A549 (cell line): ENCODE measurements at regions not wholly inside any gene's neighbourhood (a gene's known extent, or its start where the extent isn't known, plus 50 kb on each side); places are given as distances from the start of the nearest gene placed in this dataset.

ENCODE experiments used
- ATAC-seq, 2 experiments: fragments of 200-7000 bp in 1 of 2; fragments of >200 bp in 1 of 2; cut with Nextera tagmentation in 1 of 2; cut with Tn5 transposase in 1 of 2; 3 replicates each; pipeline versions ENCODE4 v1.8.0 to v1.9.1; 2018 to 2020; ENCODE audit warnings: mild to moderate bottlenecking in 1 of 2, moderate library complexity in 1 of 2
- CTCF ChIA-PET: fragments of 300-600 bp; sonication (Branson Sonifier 250); formaldehyde crosslinking; extraction: SDS; loops from one replicate; lab custom pipeline; 2021; ENCODE audit warnings: antibody characterized with exemption, inconsistent platforms; lab: Yijun Ruan, JAX
- POLR2A ChIA-PET: fragments of 350-600 bp; formaldehyde crosslinking; extraction: SDS; loops from one replicate; lab custom pipeline; 2021; ENCODE audit warnings: antibody characterized with exemption, inconsistent platforms; lab: Yijun Ruan, JAX
- DNase-seq, 2 experiments: peaks; one replicate each; pipeline versions ENCODE4 v3.0.0 to v3.0.0-alpha.2; 2011 to 2016; ENCODE audit warnings: low read depth in 1 of 2, low spot score in 1 of 2
- FAIRE-seq: peaks from 2 replicates; lab custom pipeline; 2011; peaks lifted over from hg19 to GRCh38; lab: Jason Lieb, UNC
- H3K27ac ChIP-seq, 2 experiments: fragments of >200 bp; sonication (Bioruptor Twin); formaldehyde crosslinking; 3 replicates each; pipeline ENCODE4 v1.5.1; 2016 to 2017
- H3K4me1 ChIP-seq: fragments of >200 bp; sonication (Bioruptor Twin); formaldehyde crosslinking; 3 replicates; pipeline ENCODE4 v1.6.1; 2016
- H3K4me2 ChIP-seq: fragments of >200 bp; sonication (Bioruptor Twin); formaldehyde crosslinking; 3 replicates; pipeline ENCODE4 v1.6.1; 2016
- H3K4me3 ChIP-seq: fragments of >200 bp; sonication (Bioruptor Twin); formaldehyde crosslinking; 3 replicates; pipeline ENCODE4 v1.5.1; 2016
- H3K9me3 ChIP-seq: fragments of >200 bp; sonication (Bioruptor Twin); formaldehyde crosslinking; 3 replicates; pipeline ENCODE4 v1.6.1; 2016
- CEBPB ChIP-seq, 2 experiments: fragments of >200 bp in 1 of 2; sonication (Bioruptor Twin) in 1 of 2; formaldehyde crosslinking in 1 of 2; IDR thresholded peaks; 2 replicates each; pipeline ENCODE4 v1.6.1; 2012 to 2016
- CHD2 ChIP-seq: fragments of 150-350 bp; IDR thresholded peaks from 2 replicates; pipeline ENCODE4 v1.6.1; 2014; ENCODE audit warnings: low read length; ENCODE audit not compliant: partially characterized antibody
- EHF ChIP-seq: fragments of 250-450 bp; sonication (Bioruptor Pico); IDR thresholded peaks from 2 replicates; pipeline ENCODE4 v1.5.0; 2020; ENCODE audit warnings: mild to moderate bottlenecking
- EHMT2 ChIP-seq: fragments of 200-600 bp; sonication (generic); IDR thresholded peaks from 2 replicates; pipeline ENCODE4 v1.6.1; 2016; ENCODE audit warnings: antibody characterized with exemption, low read depth, mild to moderate bottlenecking, moderate library complexity
- EP300 ChIP-seq, 2 experiments: fragments of >200 bp; sonication (Bioruptor Twin); formaldehyde crosslinking; IDR thresholded peaks; 2 replicates in 1 of 2; 3 replicates in 1 of 2; pipeline ENCODE4 v1.6.1; 2016 to 2017
- FOSL2 ChIP-seq, 2 experiments: fragments of 450-650 bp in 1 of 2; fragments of >200 bp in 1 of 2; sonication (Bioruptor Twin) in 1 of 2; formaldehyde crosslinking; IDR thresholded peaks; 2 replicates each; pipeline versions ENCODE4 v1.5.0 to v1.6.1; 2016 to 2020; ENCODE audit warnings: mild to moderate bottlenecking in 1 of 2, moderate library complexity in 1 of 2
- FOXS1 ChIP-seq: fragments of 250-450 bp; sonication (Bioruptor Pico); IDR thresholded peaks from 2 replicates; pipeline ENCODE4 v1.5.0; 2020; ENCODE audit warnings: mild to moderate bottlenecking, moderate library complexity
- HEYL ChIP-seq: fragments of 250-450 bp; sonication (Bioruptor Pico); IDR thresholded peaks from 2 replicates; pipeline ENCODE4 v1.8.0; 2021; ENCODE audit warnings: mild to moderate bottlenecking, moderate library complexity
- HOXA7 ChIP-seq: fragments of 250-450 bp; sonication (Bioruptor Pico); IDR thresholded peaks from 2 replicates; pipeline ENCODE4 v1.5.0; 2020; ENCODE audit warnings: mild to moderate bottlenecking, moderate library complexity
- HOXB13 ChIP-seq: fragments of 250-450 bp; sonication (Bioruptor Pico); IDR thresholded peaks from 2 replicates; pipeline ENCODE4 v1.5.0; 2020; ENCODE audit warnings: low read depth, mild to moderate bottlenecking, moderate library complexity
- JUNB ChIP-seq: fragments of >200 bp; sonication (Bioruptor Twin); formaldehyde crosslinking; IDR thresholded peaks from 2 replicates; pipeline ENCODE4 v1.6.1; 2016
- KDM5A ChIP-seq: fragments of 200-600 bp; sonication (generic); IDR thresholded peaks from 2 replicates; pipeline ENCODE4 v1.6.1; 2016; ENCODE audit warnings: antibody characterized with exemption, mild to moderate bottlenecking
- MAFK ChIP-seq: fragments of 450-650 bp; IDR thresholded peaks from 2 replicates; pipeline ENCODE4 v1.6.1; 2014; ENCODE audit not compliant: partially characterized antibody
- MYC ChIP-seq: IDR thresholded peaks from 2 replicates; pipeline ENCODE4 v1.6.1; 2012; ENCODE audit warnings: mild to moderate bottlenecking, inconsistent platforms, low read length, improper control_type of control experiment, borderline replicate concordance
- NFE2L2 ChIP-seq: fragments of 150-350 bp; conservative IDR thresholded peaks from 2 replicates; pipeline ENCODE4 v1.6.1; 2014; ENCODE audit warnings: low read length
- NR3C1 ChIP-seq: fragments of >200 bp; sonication (Bioruptor Twin); formaldehyde crosslinking; IDR thresholded peaks from 3 replicates; pipeline ENCODE4 v1.6.1; 2017
- POLR2AphosphoS2 ChIP-seq: conservative IDR thresholded peaks from 2 replicates; pipeline ENCODE4 v1.6.1; 2012; ENCODE audit warnings: low read length, improper control_type of control experiment, inconsistent platforms
- RARB ChIP-seq: fragments of 250-450 bp; sonication (Bioruptor Pico); IDR thresholded peaks from 2 replicates; pipeline ENCODE4 v1.8.0; 2021; ENCODE audit warnings: mild to moderate bottlenecking, moderate library complexity
- REST ChIP-seq: fragments of 200-600 bp; sonication (generic); IDR thresholded peaks from 2 replicates; pipeline ENCODE4 v1.6.1; 2016; ENCODE audit warnings: antibody characterized with exemption, mild to moderate bottlenecking, moderate library complexity
- RFX5 ChIP-seq: fragments of 450-650 bp; IDR thresholded peaks from 2 replicates; pipeline ENCODE4 v1.7.1; 2014; ENCODE audit warnings: antibody characterized with exemption, mild to moderate bottlenecking, moderate library complexity
- WGBS: methylation state at CpG from one replicate; pipeline ENCODE4 v1.1.6; 2017; ENCODE audit errors: missing lambda C conversion rate; 5-methylcytosine and 5-hydroxymethylcytosine counted together

GRCh38 chr13:107293924-107294323 lies 726.0 kb upstream of the ARGLU1 start (continued):
- TF ChIP-seq REST = no peak

GRCh38 chr13:107291875-107292274 lies 723.9 kb upstream of the ARGLU1 start:
- CTCF ChIA-PET = no interaction called here
- Histone ChIP-seq H3K9me3 (no peaks in the 10 kb centered on the region), H3K27ac (no peak overlapping the region), H3K4me1 (no peaks in the 10 kb centered on the region), H3K4me2 (no peak overlapping the region), H3K4me3 (no peak overlapping the region)
- no peak for FAIRE-seq
- DNase-seq = no peak
- ATAC-seq = no peak
- TF ChIP-seq EHMT2 = no peak
- no peak for TF ChIP-seq CEBPB (IDR thresholded peaks at IDR 0.05)
- no peak for TF ChIP-seq EP300 (IDR thresholded peaks at IDR 0.05)
- TF ChIP-seq FOSL2 (IDR thresholded peaks at IDR 0.05) = no peak
- TF ChIP-seq FOSL2 (CRISPR knock-in tag; IDR thresholded peaks at IDR 0.05) = no peak
- TF ChIP-seq JUNB = no peak
- TF ChIP-seq NR3C1 = no peak
- TF ChIP-seq MYC = no peak
- no peak for TF ChIP-seq CHD2
- TF ChIP-seq HOXA7 = no peak
- no peak for TF ChIP-seq RFX5
- no peak for TF ChIP-seq POLR2AphosphoS2
- no peak for TF ChIP-seq EHF (CRISPR knock-in tag)
- TF ChIP-seq HOXB13 (CRISPR knock-in tag) = no peak
- no peak for TF ChIP-seq FOXS1 (CRISPR knock-in tag)
- no peak for TF ChIP-seq KDM5A
- TF ChIP-seq HEYL = no peak
- TF ChIP-seq NFE2L2 = no peak
- POLR2A ChIA-PET = no interaction called here

GRCh38 chr13:107289540-107289939 lies 721.6 kb upstream of the ARGLU1 start:
- Histone ChIP-seq H3K4me2 (no peak overlapping the region), H3K4me3 (no peak overlapping the region)
- no peak for ATAC-seq
- WGBS = 25% methylated on average over 5 of the region's 5 CpGs
- TF ChIP-seq MAFK = no peak
- TF ChIP-seq, all 56 proteins: peak for 0
- ChIA-PET CTCF (no interaction called here), POLR2A (no interaction called here)
- no peak for DNase-seq
- FAIRE-seq = no peak
- Histone ChIP-seq H3K4me1 (no peaks in the 10 kb centered on the region), H3K9me3 (no peaks in the 10 kb centered on the region), H3K27ac (no peak overlapping the region)

GRCh38 chr13:107284173-107284572 lies 716.2 kb upstream of the ARGLU1 start:
- ATAC-seq (no peak), DNase-seq (no peak), FAIRE-seq (no peak)
- TF ChIP-seq FOSL2 (IDR thresholded peaks at IDR 0.05) = no peak
- TF ChIP-seq FOSL2 (CRISPR knock-in tag; IDR thresholded peaks at IDR 0.05) = peak; percentile 46; the same call in 1 of the 2 replicates
- TF ChIP-seq CHD2 = no peak
- no peak for TF ChIP-seq RFX5
- no peak for TF ChIP-seq RARB
- no peak for TF ChIP-seq HOXB13 (CRISPR knock-in tag)
- Histone ChIP-seq H3K4me2 (no peak overlapping the region), H3K27ac (no peak overlapping the region), H3K4me3 (no peak overlapping the region), H3K9me3 (no peaks in the 10 kb centered on the region), H3K4me1 (no peaks in the 10 kb centered on the region)
- ChIA-PET POLR2A (no interaction called here), CTCF (no interaction called here)
